Nephron (organoid): ENCODE measurements at regions not wholly inside any gene's neighbourhood (a gene's known extent, or its start where the extent isn't known, plus 50 kb on each side); places are given as distances from the start of the nearest gene placed in this dataset.

Source experiments
- H3K27ac Mint-ChIP-seq, 3 experiments: 2 replicates each; pipeline ENCODE4 v1.8.0; 2020; ENCODE audit warnings: mixed read lengths in 3 of 3, mild to moderate bottlenecking in 2 of 3, moderate library complexity in 1 of 3
- H3K27me3 Mint-ChIP-seq: 2 replicates; pipeline ENCODE4 v1.8.0; 2021; ENCODE audit warnings: low read depth, mild to moderate bottlenecking, moderate library complexity, mixed read lengths
- H3K36me3 Mint-ChIP-seq: 2 replicates; pipeline ENCODE4 v1.8.0; 2020; ENCODE audit warnings: low read depth, mixed read lengths
- H3K4me1 Mint-ChIP-seq: 2 replicates; pipeline ENCODE4 v1.8.0; 2020; ENCODE audit warnings: mixed read lengths
- H3K4me3 Mint-ChIP-seq, 3 experiments: 2 replicates each; pipeline ENCODE4 v1.8.0; 2020; ENCODE audit warnings: mild to moderate bottlenecking in 3 of 3, mixed read lengths in 3 of 3, moderate library complexity in 2 of 3
- H3K9me3 Mint-ChIP-seq: 2 replicates; pipeline ENCODE4 v1.8.0; 2020; ENCODE audit warnings: mixed read lengths
- TF ChIP-seq, protein P1 (sequence below), 3 experiments: fragments of 200-600 bp; sonication (generic); IDR thresholded peaks; one replicate each; pipeline ENCODE4 v1.5.0; 2021; ENCODE audit warnings: antibody characterized with exemption in 3 of 3; ENCODE audit not compliant: unreplicated experiment in 3 of 3

DNA sequence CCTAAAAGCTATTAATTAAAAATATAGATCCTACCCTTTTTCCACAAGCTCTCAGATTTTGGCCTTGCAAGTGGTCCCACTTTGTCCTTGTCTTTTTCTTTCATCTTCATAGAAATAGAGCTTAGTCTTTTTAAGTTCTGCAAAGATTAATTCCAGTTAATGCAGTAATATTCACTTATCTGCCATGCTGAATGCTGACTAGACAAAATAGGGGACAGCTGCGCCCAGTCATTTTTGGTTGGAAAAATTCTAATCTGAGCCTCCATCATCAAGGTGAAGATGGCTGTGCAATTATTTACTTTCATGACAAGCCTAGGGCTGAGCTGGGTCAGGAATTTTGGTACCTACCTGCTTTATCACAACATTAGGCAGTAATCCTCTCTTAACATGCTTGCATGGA is 241.3 kb upstream of the CXorf66 start:
- no peaks in the 10 kb centered on the region for H3K4me1 Mint-ChIP-seq
- H3K9me3 Mint-ChIP-seq = no peaks in the 10 kb centered on the region
- H3K4me3 Mint-ChIP-seq = no peak overlapping the region
- H3K27me3 Mint-ChIP-seq = no peaks in the 10 kb centered on the region
- H3K36me3 Mint-ChIP-seq = no peaks in the 10 kb centered on the region
- TF ChIP-seq, protein P1, sequence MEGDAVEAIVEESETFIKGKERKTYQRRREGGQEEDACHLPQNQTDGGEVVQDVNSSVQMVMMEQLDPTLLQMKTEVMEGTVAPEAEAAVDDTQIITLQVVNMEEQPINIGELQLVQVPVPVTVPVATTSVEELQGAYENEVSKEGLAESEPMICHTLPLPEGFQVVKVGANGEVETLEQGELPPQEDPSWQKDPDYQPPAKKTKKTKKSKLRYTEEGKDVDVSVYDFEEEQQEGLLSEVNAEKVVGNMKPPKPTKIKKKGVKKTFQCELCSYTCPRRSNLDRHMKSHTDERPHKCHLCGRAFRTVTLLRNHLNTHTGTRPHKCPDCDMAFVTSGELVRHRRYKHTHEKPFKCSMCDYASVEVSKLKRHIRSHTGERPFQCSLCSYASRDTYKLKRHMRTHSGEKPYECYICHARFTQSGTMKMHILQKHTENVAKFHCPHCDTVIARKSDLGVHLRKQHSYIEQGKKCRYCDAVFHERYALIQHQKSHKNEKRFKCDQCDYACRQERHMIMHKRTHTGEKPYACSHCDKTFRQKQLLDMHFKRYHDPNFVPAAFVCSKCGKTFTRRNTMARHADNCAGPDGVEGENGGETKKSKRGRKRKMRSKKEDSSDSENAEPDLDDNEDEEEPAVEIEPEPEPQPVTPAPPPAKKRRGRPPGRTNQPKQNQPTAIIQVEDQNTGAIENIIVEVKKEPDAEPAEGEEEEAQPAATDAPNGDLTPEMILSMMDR (IDR thresholded peaks at IDR 0.05; ENCODE audit: unreplicated experiment in 3 of 3) = no peak
- H3K27ac Mint-ChIP-seq = no peak overlapping the region

DNA sequence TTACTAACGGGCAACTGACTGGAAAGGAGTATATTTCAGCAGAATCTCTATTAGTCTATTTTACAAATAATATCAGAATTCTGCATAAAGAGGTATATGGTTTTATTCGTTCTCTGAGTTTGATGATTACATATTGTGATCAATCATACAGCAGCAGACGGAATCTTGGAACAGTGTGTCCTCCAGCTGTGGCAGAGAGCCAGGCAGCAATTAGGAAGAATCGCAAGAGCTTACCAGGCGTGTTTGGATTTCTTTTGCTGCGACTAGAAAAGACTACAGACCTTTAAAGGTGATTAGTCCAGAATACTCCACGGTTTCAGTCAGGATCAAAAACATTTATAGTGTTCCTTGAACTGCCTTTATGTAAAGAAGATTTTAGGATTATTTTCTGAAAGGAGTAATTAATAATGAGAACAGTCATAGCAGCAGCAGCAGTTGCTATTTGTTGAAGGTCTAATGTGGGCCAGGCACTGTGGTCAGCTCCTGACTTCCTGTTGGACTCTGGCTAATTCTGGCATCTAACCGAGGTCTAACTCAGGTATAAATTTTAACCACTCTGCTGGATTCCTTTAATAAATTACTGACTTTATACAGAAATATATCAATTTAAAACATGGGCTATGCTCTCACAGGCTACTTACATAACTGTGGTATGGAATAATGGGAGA is 225.3 kb upstream of the CXorf66 start:
- Mint-ChIP-seq H3K27ac (no peak overlapping the region), H3K9me3 (no peaks in the 10 kb centered on the region)
- TF ChIP-seq, protein P1 (IDR thresholded peaks at IDR 0.05; ENCODE audit: unreplicated experiment in 3 of 3) = no peak

DNA sequence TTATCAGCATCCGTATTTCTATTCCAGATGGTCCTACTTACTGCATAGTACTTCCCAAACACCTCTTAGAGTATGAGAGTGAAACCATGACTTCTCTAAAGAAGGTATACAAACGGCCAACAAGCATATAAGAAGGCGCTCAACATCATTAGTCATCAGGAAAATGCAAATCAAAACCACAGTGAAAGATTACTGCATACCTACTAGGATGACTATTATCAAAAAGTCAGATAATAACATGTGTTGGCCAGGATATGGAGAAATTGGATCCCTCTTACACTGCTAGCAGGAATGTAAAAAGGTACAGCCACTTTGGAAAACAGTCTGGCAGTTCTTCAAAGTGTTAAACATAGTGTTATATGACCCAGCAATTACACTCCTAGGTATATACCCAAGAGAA is 215.3 kb upstream of the CXorf66 start:
- Mint-ChIP-seq H3K27ac (no peak overlapping the region), H3K4me1 (no peaks in the 10 kb centered on the region), H3K27me3 (no peaks in the 10 kb centered on the region), H3K36me3 (no peaks in the 10 kb centered on the region), H3K4me3 (no peak overlapping the region), H3K9me3 (no peaks in the 10 kb centered on the region)
- TF ChIP-seq, protein P1 (IDR thresholded peaks at IDR 0.05; ENCODE audit: unreplicated experiment in 3 of 3) = no peak

More for the DNA sequence above, 225.3 kb upstream of the CXorf66 start:
- Mint-ChIP-seq H3K4me1 (no peaks in the 10 kb centered on the region), H3K36me3 (no peaks in the 10 kb centered on the region), H3K4me3 (no peak overlapping the region), H3K27me3 (no peaks in the 10 kb centered on the region)

DNA sequence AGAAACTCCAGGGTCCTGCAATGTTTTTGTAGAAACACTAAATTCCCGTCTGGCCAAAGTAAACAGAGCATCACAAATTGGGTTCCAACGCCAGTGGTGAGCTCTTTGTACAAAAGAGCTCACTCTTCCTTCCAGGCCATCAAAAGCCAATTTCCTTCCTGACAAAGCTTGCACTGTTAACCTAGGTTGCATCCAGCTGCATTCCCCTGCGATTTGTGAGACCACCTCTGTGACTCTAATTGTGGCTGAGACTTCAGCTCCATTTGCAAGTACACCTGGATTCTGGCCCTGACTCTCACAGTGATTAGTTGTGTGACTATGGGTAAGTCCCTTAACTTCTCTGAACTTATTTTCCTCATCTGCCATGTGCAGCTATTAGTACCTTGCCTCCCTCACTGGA is 212.5 kb upstream of the CXorf66 start:
- Mint-ChIP-seq H3K36me3 (no peaks in the 10 kb centered on the region), H3K4me3 (no peak overlapping the region), H3K27ac (no peak overlapping the region), H3K4me1 (no peaks in the 10 kb centered on the region), H3K9me3 (no peaks in the 10 kb centered on the region), H3K27me3 (no peaks in the 10 kb centered on the region)
- TF ChIP-seq, protein P1 (IDR thresholded peaks at IDR 0.05; ENCODE audit: unreplicated experiment in 3 of 3) = no peak

DNA sequence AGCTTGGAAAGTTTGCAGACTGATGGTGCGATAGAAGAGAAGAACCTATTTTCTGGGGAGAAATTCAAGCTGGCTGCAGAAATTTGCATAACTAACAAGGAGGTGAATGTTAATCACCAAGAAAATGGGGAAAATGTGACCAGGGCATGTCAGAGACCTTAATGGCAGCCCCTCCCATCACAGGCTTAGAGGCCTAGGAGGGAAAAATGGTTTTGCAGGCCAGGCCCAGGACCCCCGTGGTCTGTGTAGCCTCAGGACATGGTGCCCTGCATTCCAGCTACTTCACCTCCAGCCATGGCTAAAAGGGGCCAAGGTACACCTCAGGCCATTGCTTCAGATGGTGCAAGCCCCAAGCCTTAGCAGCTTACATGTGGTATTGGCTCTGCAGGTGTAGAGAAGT is 207.1 kb upstream of the CXorf66 start:
- no peaks in the 10 kb centered on the region for H3K36me3 Mint-ChIP-seq
- TF ChIP-seq, protein P1 (IDR thresholded peaks at IDR 0.05; ENCODE audit: unreplicated experiment in 3 of 3) = no peak
- H3K27me3 Mint-ChIP-seq = no peaks in the 10 kb centered on the region
- H3K4me1 Mint-ChIP-seq = peaks cover 4% of the 10 kb centered on the region
- no peak overlapping the region for H3K4me3 Mint-ChIP-seq
- no peak overlapping the region for H3K27ac Mint-ChIP-seq
- peaks cover 5% of the 10 kb centered on the region for H3K9me3 Mint-ChIP-seq

DNA sequence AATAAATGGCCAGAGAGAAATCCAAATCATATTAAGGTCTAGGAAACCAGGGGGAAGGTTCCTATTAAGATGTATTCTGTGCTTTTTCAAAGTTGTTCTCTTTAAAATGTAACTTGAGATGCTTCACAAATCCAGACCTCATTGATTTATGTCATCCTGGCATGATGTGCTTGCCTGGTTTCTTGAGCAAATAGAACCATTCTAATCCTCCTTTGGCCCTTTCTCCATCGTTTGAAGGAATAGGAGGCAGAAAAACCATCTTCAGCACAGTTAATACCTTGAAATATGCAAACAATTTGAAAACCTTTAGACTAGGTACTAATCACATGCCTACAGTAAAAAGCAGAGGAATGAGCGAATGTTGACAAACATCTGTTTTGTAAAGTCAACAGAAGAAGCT is 202.2 kb upstream of the CXorf66 start:
- H3K27me3 Mint-ChIP-seq = no peaks in the 10 kb centered on the region
- H3K36me3 Mint-ChIP-seq = no peaks in the 10 kb centered on the region
- H3K9me3 Mint-ChIP-seq = peaks cover 5% of the 10 kb centered on the region
- no peak overlapping the region for H3K27ac Mint-ChIP-seq
- H3K4me3 Mint-ChIP-seq = no peak overlapping the region
- peaks cover 20% of the 10 kb centered on the region for H3K4me1 Mint-ChIP-seq
- TF ChIP-seq, protein P1 (IDR thresholded peaks at IDR 0.05; ENCODE audit: unreplicated experiment in 3 of 3) = no peak
